ENCODE measurements at regions not wholly inside any gene's neighbourhood (a gene's known extent, or its start where the extent isn't known, plus 50 kb on each side); places are given as distances from the start of the nearest gene placed in this dataset.
"Not testable (repeated sequence)": the region's sequence is repeated elsewhere in the genome, so short reads cannot be mapped to it uniquely, and the experiment has no call there.

DNA sequence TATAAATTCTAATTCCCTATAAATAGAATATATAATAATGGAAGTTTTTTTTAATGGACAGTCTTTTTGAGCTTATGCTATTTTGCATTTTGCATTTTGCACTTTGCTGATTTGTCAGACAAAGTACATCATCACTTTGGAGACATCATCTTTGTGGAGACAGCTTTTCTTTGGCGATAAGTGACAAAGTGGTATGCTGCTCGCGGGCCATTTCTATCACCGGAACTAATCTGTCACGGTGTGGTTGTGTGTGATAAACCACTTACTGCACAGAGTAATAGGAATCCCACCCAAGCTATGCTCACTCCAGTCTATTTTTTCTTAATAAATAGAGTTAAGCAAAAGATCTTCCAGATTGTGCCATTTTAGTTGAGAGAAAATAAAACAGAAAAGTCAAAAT lies 133.1 kb downstream of the MACIR start:
- DNase-seq (ENCODE audit: low spot score in 2 of 2) (no peak), FAIRE-seq (no peak)

DNA sequence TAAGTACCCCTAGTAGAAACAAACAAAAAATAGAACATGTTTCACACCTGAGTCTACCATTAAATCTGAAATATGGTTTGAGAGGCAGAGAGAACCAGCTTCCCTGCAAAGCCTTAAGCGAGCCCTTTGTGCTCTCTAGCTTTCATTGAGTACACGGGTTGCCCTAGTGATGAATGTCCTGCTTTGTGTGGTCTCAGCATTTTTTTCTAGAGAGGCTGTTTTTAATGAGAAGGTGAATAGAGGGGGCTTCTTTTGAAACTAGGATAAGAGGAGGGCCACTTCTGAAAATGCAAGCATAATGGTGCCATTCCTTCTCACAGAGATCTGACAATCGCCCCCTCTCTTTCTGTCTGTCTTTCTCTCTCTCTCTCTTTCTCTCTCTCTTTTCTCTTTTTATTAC lies 131.3 kb downstream of the MACIR start:
- FAIRE-seq (no peak), DNase-seq (ENCODE audit: low spot score in 2 of 2) (no peak)

DNA sequence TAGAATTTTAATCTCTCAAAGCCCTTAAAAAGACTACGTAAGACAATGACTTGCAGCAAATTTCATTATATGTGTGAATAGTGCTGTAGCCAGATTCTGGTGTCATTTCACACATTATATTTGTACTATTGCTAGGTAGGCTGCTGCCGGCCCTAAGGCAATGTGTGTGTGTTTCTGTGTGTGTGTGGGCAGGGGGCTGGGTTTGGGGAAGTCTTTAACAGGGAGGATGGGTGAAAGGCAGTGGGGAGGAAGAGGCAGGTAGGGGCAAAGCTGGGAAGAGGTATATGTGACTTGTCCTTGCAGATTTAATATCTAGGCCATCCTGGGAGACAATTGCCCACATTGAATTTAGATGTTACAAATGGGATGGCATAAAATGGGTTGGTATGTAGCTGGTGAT lies 130.8 kb downstream of the MACIR start:
- FAIRE-seq, result no peak
- no peak for DNase-seq (ENCODE audit: low spot score in 2 of 2)

DNA sequence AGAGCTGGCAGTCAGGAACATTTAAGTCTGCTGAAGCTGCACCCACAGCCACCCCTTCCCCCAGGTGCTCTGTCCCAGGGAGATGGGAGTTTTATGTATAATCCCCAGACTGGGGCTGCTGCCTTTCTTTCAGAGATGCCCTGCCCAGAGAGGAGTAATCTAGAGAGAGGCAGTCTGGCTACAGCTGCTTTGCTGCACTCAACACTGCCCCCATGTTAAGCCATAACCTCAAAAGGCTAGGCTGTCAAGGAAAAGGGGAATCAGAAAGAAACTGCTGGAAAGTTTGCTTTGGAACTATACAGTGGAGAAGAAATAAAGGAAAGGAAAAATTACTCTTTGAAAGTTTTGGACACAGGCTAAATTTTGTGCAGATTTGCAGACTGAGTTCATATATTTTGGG lies 127.2 kb downstream of the MACIR start:
- FAIRE-seq (no peak), DNase-seq (ENCODE audit: low spot score in 2 of 2) (no peak)

GRCh38 chr5:103377638-103378037 lies 119.1 kb downstream of the MACIR start:
- DNase-seq (ENCODE audit: low spot score in 2 of 2); FAIRE-seq: not testable (repeated sequence)

GRCh38 chr5:103375863-103376591 lies 117.5 kb downstream of the MACIR start:
- no peak for FAIRE-seq
- no peak for DNase-seq (ENCODE audit: low spot score in 2 of 2)

- FAIRE-seq, result no peak
- no peak for DNase-seq (ENCODE audit: low spot score in 2 of 2)
Observed at GRCh38 chr5:103375350-103375749, 116.8 kb downstream of the MACIR start.

DNA sequence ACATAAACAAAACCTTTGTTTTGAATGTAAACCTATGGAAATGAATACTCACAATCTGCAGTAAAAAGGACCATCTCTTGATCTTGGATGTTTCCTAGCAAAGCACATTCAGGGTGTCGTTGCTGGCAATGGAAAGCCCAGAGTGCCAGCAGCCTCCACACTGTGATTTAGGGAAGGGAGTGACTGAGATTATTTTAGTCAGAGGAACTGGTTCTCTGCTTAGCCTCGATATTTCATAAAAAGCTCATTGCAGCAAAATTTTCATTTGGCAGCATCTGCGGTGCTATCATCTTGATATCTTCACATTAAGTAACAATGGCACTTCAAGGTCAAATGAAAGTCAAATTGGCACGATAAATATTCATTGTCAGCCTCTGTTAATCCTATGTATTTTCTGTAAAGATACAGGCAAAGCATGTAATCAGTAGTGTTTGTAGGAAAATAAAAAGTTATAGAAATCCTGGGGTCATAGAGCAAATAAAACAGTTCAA lies 116.0 kb downstream of the MACIR start:
- FAIRE-seq, result no peak
- DNase-seq (ENCODE audit: low spot score in 2 of 2), result no peak

DNA sequence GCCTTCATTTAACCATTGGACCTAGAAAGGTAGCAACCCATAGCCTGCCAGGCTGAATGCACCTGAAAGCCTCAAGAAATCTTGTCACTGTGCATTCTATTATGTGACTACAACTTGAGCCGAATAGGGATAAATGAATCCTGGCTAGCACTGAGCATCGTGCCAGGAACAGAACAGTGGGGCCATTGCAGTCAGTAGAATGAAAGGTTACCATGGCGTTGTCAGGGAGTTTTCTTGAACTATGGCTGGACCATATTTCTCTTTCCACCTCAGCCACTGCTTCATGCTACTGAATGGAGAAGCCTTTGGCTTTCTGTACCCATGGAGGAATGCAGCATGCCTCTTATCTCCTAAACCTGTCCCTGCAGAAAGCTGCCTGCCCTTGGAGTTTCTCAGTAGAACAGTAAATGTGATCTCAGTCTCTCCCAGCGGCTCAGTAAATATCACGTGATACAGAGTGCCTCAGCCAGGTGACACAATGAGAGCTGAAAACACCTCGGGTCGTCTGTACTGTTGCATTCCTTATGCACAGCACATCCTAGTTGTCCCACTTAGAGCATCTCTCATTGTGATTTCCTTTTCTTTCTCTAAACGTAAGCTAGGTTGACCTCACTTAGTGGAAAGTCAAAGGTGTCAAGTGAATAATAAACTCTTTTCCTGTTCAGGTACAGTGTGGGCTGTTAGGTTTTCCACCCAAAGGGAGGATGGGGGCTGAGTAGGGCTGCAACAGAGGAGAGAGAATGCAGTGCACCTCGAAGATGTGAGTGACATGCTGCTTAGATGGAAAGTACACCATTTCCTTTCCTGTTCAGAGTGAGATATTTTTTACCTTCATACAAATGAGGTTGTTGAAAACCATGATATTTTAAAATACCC lies 115.3 kb downstream of the MACIR start:
- FAIRE-seq (no peak), DNase-seq (ENCODE audit: low spot score in 2 of 2) (no peak)

GRCh38 chr5:103371046-103371607 lies 112.6 kb downstream of the MACIR start:
- FAIRE-seq, result no peak

GRCh38 chr5:103369125-103370120 lies 110.9 kb downstream of the MACIR start:
- DNase-seq (ENCODE audit: low spot score in 2 of 2) (no peak), FAIRE-seq (no peak)

More at GRCh38 chr5:103371046-103371607, 112.6 kb downstream of the MACIR start:
- no peak for DNase-seq (ENCODE audit: low spot score in 2 of 2)

GRCh38 chr5:103367702-103368101 lies 109.1 kb downstream of the MACIR start:
- FAIRE-seq (no peak), DNase-seq (ENCODE audit: low spot score in 2 of 2) (no peak)

DNA sequence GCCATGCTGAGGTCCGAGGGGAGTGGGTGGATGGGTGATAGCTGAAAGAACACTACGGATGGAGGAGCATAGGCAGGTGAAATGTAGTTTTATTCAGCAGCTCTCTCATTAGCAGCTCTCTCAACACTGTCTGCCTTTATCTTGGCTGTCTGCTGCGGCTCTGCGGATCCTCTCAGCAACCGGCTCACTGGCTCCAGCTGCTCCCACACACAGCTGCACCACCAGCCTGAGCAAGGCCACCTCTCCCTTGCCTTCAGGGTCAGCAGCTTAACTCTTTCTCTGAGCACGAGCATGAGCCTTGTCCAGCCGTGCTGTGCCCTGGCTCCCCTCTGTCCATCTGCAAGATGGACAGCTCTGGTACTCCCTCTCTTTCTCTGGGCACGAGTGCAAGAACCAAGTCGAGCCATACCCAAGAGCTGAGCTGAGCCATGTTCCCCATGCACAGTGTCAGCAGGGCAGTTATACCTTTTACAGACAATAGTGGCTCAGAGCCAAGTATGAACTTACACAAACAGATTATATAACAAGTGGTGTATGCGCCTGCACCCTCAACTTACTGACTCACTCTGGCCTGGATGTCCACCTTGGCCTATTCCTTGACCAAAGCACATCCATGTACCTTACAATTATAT lies 108.5 kb downstream of the MACIR start:
- DNase-seq (ENCODE audit: low spot score in 2 of 2) (no peak), FAIRE-seq (no peak)

DNA sequence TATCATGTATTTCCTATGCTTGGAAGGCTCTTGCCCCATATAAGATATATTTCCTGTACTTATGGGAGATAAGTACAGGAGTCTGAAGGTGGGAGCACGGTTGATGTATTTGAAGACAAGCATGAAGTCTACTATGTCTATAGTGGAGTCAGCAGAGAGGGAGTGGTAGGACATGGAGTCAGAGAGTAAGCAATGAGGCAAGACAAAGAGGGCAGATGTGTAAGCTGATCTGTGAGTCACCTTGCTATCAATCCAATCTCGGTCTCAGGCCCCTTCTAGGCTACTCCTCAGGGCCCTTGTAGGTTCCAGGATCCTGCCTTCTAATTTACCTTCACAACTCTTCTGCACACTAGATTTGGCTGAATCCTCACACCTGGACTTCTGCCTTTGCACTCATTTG lies 105.5 kb downstream of the MACIR start:
- no peak for FAIRE-seq
- DNase-seq (ENCODE audit: low spot score in 2 of 2), result no peak

GRCh38 chr5:103362211-103362610 lies 103.6 kb downstream of the MACIR start:
- FAIRE-seq, result no peak

GRCh38 chr5:103360475-103360874 lies 101.9 kb downstream of the MACIR start:
- no peak for FAIRE-seq

More at GRCh38 chr5:103362211-103362610, 103.6 kb downstream of the MACIR start:
- no peak for DNase-seq (ENCODE audit: low spot score in 2 of 2)

DNA sequence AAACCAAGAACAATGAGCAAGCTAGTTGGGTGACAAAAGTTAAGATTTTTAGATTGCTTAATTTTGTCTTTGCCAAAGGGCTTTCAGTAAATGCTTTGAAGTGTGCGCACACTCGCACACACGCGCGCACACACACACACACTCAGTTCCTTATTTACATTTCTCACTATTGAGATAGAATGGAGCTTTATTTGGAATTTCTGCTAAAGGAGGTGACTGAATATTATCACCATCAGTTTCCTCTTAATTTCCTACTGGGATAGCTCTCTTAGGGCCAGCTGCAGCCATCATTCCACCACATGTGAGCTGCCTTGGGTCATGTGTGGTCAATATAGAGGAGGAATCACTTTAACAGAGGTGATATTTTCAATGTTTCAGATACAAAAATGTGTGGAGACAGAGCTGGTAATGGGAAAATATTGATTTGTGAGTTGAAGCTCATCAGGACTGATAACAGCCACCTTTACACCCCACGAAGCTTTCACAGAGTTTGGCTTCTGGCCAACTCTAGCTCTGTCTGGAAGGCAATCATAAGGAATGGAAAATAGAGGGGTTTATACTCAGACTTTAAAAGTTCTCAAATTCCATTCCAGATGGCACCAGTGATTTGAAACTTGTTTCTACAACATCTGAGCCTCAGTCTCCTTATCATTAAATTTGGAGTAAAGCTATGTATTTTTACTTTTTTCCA lies 99.9 kb downstream of the MACIR start:
- DNase-seq (ENCODE audit: low spot score in 2 of 2) (no peak), FAIRE-seq (no peak)

More at GRCh38 chr5:103360475-103360874, 101.9 kb downstream of the MACIR start:
- no peak for DNase-seq (ENCODE audit: low spot score in 2 of 2)

- FAIRE-seq, result no peak
Observed at GRCh38 chr5:103357636-103358035, 99.1 kb downstream of the MACIR start.

More at GRCh38 chr5:103357636-103358035, 99.1 kb downstream of the MACIR start:
- no peak for DNase-seq (ENCODE audit: low spot score in 2 of 2)
